ENCODE measurements at regions not wholly inside any gene's neighbourhood (a gene's known extent, or its start where the extent isn't known, plus 50 kb on each side); places are given as distances from the start of the nearest gene placed in this dataset.

DNA sequence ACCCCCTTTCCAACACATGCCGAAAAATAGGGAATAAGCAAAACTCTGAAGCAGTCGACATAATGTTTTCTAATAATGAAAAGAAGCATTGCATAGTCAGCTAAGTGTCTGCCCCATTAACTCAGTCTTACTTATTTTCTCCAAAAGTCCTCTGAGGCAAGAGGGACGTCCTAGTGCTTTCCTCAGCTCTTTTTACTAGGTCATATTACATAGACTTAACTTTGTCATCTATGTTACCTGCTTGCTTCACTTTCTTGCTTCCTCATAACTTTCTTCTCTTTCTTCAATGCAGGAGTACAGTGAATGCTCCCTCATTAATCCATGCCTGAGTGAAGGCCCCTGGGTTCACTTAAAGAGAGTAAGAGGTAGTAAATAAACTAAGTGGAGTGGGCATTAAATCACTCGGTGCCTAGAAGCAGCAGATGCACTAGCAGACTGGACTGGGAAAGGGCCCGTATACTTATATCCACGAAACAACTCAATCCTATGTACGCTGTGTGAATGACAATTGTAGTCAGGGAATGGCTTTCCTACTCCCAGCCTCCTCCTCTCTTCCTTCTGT lies 210.5 kb upstream of the SPAG17 start:
- no peaks in the 10 kb centered on the region for H3K36me3 ChIP-seq (replicated peaks in 1 of 2; ENCODE audit: control insufficient read depth in 1 of 2, insufficient read depth in 2 of 2, low read length in 1 of 2)
- no peak overlapping the region for H3K4me2 ChIP-seq
- ChIA-PET POLR2A (no interaction called here), CTCF (no interaction called here)
- no peaks in the 10 kb centered on the region for H3K27me3 ChIP-seq (ENCODE audit: insufficient read depth)
- no peaks in the 10 kb centered on the region for H4K20me1 ChIP-seq (ENCODE audit: insufficient read depth)
- H3F3A ChIP-seq (replicated peaks; ENCODE audit: insufficient read depth), result no peaks in the 10 kb centered on the region
- no peak for DNase-seq
- H3K4me1 ChIP-seq (ENCODE audit: control insufficient read depth in 1 of 2, insufficient read depth in 2 of 2, low read depth in 1 of 2, low read length in 1 of 2), result no peaks in the 10 kb centered on the region
- no peak overlapping the region for H3K9ac ChIP-seq
- no peak overlapping the region for H3K27ac ChIP-seq (ENCODE audit: low read depth in 2 of 2, low read length in 1 of 2)
- H3K79me2 ChIP-seq (ENCODE audit: insufficient read depth), result no peaks in the 10 kb centered on the region
- H2AFZ ChIP-seq (ENCODE audit: low read depth), result no peak overlapping the region
- TF ChIP-seq, protein P1, sequence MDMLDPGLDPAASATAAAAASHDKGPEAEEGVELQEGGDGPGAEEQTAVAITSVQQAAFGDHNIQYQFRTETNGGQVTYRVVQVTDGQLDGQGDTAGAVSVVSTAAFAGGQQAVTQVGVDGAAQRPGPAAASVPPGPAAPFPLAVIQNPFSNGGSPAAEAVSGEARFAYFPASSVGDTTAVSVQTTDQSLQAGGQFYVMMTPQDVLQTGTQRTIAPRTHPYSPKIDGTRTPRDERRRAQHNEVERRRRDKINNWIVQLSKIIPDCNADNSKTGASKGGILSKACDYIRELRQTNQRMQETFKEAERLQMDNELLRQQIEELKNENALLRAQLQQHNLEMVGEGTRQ (IDR thresholded peaks at IDR 0.05; ENCODE audit: borderline replicate concordance, low read depth, low read length), result no peak
- TF ChIP-seq TAF1 (IDR thresholded peaks at IDR 0.05; ENCODE audit: borderline replicate concordance, low read depth, low read length), result no peak
- no peak for TF ChIP-seq FOXJ3 (CRISPR knock-in tag; IDR thresholded peaks at IDR 0.05)
- no peak for TF ChIP-seq EZH2phosphoT487 (IDR thresholded peaks at IDR 0.05; ENCODE audit: borderline replicate concordance, low read depth)
- TF ChIP-seq, protein P2, sequence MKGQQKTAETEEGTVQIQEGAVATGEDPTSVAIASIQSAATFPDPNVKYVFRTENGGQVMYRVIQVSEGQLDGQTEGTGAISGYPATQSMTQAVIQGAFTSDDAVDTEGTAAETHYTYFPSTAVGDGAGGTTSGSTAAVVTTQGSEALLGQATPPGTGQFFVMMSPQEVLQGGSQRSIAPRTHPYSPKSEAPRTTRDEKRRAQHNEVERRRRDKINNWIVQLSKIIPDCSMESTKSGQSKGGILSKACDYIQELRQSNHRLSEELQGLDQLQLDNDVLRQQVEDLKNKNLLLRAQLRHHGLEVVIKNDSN (IDR thresholded peaks at IDR 0.05; ENCODE audit: borderline replicate concordance, low read depth), result no peak
- TF ChIP-seq CHD2 (IDR thresholded peaks at IDR 0.05; ENCODE audit: low read length, partially characterized antibody), result no peak
- TF ChIP-seq, protein P3, sequence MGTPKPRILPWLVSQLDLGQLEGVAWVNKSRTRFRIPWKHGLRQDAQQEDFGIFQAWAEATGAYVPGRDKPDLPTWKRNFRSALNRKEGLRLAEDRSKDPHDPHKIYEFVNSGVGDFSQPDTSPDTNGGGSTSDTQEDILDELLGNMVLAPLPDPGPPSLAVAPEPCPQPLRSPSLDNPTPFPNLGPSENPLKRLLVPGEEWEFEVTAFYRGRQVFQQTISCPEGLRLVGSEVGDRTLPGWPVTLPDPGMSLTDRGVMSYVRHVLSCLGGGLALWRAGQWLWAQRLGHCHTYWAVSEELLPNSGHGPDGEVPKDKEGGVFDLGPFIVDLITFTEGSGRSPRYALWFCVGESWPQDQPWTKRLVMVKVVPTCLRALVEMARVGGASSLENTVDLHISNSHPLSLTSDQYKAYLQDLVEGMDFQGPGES (IDR thresholded peaks at IDR 0.05; ENCODE audit: low read depth, low read length), result no peak
- TF ChIP-seq NRF1 (IDR thresholded peaks at IDR 0.05; ENCODE audit: low read depth, low read length), result no peak
- TF ChIP-seq RAD21 (IDR thresholded peaks at IDR 0.05; ENCODE audit: low read length), result no peak
- TF ChIP-seq, protein P4, sequence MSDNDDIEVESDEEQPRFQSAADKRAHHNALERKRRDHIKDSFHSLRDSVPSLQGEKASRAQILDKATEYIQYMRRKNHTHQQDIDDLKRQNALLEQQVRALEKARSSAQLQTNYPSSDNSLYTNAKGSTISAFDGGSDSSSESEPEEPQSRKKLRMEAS (IDR thresholded peaks at IDR 0.05; ENCODE audit: low read depth), result no peak
- TF ChIP-seq, protein P5, sequence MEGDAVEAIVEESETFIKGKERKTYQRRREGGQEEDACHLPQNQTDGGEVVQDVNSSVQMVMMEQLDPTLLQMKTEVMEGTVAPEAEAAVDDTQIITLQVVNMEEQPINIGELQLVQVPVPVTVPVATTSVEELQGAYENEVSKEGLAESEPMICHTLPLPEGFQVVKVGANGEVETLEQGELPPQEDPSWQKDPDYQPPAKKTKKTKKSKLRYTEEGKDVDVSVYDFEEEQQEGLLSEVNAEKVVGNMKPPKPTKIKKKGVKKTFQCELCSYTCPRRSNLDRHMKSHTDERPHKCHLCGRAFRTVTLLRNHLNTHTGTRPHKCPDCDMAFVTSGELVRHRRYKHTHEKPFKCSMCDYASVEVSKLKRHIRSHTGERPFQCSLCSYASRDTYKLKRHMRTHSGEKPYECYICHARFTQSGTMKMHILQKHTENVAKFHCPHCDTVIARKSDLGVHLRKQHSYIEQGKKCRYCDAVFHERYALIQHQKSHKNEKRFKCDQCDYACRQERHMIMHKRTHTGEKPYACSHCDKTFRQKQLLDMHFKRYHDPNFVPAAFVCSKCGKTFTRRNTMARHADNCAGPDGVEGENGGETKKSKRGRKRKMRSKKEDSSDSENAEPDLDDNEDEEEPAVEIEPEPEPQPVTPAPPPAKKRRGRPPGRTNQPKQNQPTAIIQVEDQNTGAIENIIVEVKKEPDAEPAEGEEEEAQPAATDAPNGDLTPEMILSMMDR (IDR thresholded peaks at IDR 0.05), result no peak
- TF ChIP-seq, protein P6, sequence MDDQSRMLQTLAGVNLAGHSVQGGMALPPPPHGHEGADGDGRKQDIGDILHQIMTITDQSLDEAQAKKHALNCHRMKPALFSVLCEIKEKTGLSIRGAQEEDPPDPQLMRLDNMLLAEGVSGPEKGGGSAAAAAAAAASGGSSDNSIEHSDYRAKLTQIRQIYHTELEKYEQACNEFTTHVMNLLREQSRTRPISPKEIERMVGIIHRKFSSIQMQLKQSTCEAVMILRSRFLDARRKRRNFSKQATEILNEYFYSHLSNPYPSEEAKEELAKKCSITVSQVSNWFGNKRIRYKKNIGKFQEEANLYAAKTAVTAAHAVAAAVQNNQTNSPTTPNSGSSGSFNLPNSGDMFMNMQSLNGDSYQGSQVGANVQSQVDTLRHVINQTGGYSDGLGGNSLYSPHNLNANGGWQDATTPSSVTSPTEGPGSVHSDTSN (IDR thresholded peaks at IDR 0.05), result no peak
- TF ChIP-seq RCOR1 (IDR thresholded peaks at IDR 0.05; ENCODE audit: low read length), result no peak
- TF ChIP-seq SIN3A (IDR thresholded peaks at IDR 0.05; ENCODE audit: borderline replicate concordance, low read depth, low read length), result no peak
- no peak for TF ChIP-seq EP300 (IDR thresholded peaks at IDR 0.05; ENCODE audit: borderline replicate concordance in 1 of 2, low read depth in 1 of 2, low read length in 1 of 2)
- no peak for TF ChIP-seq ELF1 (IDR thresholded peaks at IDR 0.05)
- no peak for TF ChIP-seq JUND (IDR thresholded peaks at IDR 0.05)
- TF ChIP-seq MEF2A (IDR thresholded peaks at IDR 0.05; ENCODE audit: borderline replicate concordance, low read depth), result no peak
- no peak for TF ChIP-seq TEAD4 (IDR thresholded peaks at IDR 0.05; ENCODE audit: borderline replicate concordance, insufficient read depth)
- TF ChIP-seq RXRA (IDR thresholded peaks at IDR 0.05; ENCODE audit: borderline replicate concordance, low read depth), result no peak
- WGBS (ENCODE audit: low lambda C conversion rate), result 6% methylated on average over 7 of the region's 7 CpGs
- no peak overlapping the region for H3K4me3 ChIP-seq (ENCODE audit: low read depth in 2 of 2, low read length in 1 of 2)
- no peaks in the 10 kb centered on the region for H3K9me2 ChIP-seq
- H3K9me3 ChIP-seq, result no peaks in the 10 kb centered on the region

Data from SK-N-SH (cell line).